Cerebellar cortex (tissue), 1 donor: ENCODE measurements at regions not wholly inside any gene's neighbourhood (a gene's known extent, or its start where the extent isn't known, plus 50 kb on each side); places are given as distances from the start of the nearest gene placed in this dataset.
"Not testable (repeated sequence)": the region's sequence is repeated elsewhere in the genome, so short reads cannot be mapped to it uniquely, and the experiment has no call there.

Experiments
- DNase-seq: peaks from one replicate; pipeline ENCODE4 v3.0.0-alpha.2; 2015; ENCODE audit warnings: low spot score

DNA sequence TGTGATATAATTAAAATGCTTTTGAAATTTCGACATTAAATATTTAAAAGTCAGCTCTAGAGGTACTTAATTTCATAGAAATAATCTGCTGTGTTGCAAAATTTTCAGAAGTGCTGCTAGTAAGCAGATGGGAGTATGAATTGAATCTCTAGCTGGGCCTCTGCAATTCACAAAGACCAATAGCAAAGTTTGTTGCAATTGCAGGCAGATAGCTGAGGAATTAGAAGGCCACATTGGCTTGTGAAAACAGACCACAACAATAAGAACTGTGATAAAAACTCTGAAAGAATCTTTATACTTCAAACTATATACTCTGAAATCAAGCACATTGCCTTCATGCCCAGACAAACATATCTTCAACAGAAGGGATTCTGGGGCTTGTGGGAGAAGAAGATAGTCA, 636.3 kb upstream of the SOX9 start:
- DNase-seq = no peak

DNA sequence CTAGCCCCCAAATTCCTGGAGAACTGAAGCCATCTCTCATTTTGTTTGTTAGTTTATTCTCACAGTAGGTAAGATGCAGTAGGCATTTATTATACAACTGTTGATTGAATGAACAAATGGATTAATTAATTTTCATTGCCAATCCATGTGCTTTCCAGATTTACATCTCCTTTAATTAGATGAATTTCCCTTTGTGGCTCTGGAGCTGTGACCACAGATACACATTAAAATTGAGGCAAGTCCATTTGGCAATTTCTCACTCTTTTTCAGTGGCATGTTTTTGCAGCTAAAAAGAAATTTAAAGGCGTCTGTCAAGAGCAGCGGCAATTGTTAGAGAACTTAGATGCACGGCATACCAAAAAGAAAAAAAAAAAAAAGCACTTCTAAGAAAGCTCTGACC, 635.4 kb upstream of the SOX9 start:
- DNase-seq = no peak

DNA sequence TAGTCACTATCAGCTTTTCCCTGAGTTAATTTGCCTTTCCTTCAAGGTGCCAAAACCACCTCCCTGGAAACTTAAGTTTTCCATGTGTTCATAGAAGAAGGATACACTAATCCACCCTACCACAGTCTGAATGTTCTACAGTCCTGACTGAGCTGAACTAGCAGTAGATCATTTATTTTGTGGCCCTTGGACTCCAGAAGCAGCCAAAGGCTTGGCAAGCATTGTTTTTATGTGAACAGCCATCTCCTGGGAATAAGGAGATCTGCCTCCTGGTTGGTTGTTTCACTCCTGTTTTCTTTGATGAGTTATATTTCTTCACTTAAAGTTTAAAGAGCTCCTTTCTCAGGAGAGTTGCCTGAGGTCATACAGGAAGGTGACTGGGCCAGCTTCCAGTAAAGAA, 634.6 kb upstream of the SOX9 start:
- no peak for DNase-seq

DNA sequence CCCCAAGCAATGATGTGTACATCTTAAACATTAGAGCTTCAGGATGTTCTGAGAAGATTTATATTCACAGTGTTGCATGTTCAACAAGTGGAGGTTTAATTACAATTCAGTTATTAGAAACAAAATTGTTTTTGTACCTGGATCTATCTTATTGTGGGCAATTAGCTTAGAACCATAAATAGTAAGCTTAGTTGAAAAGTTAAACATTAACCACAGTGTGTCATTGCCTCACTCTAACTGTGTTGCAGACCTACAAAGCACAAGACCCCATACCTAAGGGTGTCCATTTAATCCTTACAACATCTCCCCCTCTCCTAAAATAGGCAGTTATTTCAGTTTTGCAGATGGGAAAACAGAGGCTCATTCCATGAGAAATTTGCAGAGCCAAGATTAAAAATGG, 632.0 kb upstream of the SOX9 start:
- no peak for DNase-seq

DNA sequence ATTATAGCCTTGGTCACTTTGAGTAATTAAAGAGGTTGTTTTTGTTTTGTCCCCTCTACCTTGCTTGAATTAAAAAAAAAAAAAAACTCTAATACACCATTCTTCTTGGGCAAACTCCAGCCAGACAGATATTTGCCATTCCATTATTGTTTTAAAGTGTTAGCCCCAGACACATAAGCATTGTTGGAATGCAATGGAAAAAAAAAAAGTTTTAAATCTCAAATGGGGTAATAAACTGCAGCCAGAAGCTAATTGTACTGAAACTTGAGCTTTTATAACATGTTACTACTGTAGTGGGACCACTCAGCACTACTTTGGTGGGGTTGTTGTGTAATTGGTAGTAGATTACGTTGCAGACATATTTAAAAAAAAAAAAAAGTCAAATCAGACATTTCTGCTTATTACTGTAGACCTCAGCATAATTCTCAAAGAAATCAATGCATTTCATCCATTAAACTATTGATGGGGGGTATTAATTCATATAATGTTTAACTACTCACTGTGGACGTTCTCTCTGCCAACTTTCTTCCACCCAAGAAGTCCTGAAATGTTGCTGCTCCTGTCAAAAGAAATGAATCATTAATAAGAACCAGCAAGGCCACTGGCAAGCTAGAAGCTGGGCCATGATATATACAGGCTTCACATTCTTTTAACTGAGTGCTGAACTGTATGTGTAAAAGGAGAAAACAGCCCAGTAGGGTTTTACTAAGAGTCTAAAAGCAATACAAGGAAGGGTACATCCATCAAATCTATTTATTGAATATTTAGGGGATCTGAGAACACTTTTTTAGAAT, 626.6 kb upstream of the SOX9 start:
- DNase-seq = no peak

DNA sequence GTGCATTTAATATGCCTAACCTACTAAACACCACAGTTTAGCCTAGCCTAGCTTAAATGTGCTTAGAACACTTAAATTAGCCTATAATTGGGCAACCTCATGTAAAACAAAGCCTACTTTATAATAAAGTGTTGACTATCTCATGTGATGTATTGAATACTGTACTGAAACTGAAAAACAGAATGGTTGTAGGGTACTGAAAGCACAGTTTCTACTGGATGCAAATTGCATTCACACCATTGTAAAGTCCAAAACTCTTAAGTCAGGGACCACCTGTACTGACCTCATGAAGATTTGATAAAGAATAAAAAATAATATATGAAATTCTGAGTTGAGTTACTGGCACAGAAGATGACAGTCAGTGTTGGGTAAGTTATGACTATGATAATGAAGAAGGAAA, 625.4 kb upstream of the SOX9 start:
- DNase-seq = no peak

DNA sequence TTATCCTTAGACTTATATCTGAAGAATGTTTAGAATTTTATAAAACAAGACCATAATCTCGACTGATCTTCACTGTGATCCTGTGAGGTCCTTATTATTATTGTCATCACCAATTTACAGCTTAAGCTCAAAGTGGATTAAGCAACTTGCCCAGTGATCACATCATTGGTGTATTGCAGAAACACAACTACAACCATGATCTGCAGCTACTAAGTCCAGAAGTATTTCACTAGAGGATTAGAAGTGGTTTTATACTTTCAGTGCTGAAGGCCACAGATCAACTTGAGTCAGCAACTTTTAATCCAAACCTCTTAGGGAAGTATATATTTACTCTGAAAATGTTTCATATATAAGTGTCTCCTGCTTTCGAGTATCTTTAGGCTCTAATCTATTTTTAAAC, 624.3 kb upstream of the SOX9 start:
- no peak for DNase-seq

DNA sequence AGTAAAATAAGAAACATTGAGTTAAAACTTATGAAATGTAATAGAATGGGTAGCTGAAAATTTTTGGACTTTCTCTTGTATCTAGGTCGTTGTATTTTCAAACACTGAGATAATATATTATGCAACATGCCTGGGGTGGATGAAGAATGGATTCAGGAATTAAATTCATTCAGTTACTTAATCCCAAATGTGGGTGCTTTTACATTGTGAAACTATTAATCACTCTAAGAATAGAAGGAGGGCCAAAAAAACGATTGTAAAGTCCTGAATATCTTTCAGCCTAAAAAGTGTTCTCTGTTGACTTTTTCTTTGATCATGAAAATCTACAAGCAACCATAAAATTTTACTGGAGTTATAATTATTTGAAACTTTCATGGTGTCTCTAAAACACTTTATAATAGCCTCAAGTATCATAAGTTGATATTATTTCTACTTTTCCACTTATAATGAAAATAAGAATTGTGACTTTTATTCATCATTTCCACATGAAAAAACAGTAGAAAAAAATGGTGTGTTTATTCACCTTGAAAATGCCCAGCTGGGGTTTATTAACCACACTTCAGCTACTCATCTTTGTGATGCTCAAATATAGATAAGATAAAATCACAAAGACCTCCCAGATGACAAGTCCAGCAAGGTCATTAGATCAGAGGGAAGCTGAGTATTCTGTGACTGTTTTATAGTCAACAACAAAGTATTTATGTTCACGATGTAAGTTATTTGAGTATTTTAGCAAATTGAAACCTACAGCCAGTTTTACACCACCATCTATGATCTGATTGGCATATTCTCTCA, 619.9 kb upstream of the SOX9 start:
- no peak for DNase-seq

DNA sequence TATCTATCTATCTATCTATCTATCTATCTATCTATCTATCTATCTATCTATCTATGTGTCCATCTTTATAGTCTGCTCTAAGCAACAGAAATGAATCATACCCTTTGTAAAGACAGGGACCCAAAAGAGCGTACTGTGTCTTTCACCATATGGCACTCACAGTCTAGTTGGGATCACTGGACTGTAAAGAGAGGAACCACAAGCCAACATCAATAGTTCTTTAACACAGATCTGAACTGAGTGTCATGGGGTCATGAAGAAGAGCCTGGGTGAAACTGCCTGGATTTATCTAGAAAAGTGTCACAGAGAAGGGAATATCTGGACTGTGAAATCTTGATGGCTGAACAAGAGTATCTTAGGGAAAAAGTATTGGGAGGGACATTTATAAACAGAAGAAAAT, 619.1 kb upstream of the SOX9 start:
- no peak for DNase-seq

DNA sequence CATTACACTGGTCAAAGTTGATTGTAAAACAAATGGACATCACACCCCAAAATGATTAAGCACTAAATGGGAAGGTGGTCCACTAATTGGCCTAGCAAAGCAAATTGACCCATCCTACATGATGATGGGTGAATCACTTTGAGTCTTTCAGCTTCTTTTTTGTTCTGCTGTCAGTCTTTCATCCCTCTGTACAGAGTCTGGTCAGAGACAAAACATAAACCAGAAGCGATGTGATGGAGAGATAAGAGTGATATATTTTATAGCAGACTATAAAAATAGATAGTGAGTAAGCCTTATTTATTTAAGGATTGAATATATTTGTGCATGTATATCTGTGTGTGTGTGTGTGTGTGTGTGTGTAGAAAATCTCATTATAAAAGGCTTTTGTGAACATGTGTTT, 618.4 kb upstream of the SOX9 start:
- DNase-seq = no peak

DNA sequence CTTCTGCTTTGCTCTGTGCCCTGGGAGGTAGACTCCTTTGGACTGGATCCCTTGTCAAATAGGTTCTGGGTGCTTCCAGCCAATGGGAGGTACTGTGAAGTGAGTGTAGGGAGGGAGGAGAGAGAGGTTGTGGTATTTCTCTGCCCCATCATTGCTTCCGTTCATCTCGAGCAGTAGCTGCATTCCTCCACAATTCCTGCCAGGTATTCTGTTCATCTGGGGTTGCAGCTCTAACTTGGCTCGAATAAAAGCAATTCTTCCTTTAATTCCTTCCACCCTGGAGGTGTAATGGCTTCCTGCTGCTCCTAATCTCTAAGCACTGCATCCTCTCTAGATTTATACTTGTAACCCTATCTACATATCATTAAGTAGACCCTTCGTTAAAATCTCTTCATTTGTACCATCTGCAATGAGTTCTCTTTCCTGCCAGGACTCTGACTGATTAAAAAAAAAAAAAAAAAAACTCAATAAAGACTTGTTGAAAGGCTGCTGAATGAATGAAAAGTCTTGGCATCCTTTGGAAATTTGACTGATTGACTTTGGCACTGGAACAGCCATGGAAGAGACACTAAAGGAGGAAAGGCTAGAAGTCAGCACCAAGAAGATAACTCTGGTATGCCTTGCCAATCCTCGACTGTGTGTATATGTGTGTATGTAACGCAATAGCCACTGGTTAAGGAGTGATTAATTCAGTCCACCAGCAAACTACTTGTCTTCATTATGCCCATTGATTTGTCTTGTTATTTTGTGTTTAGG, 616.9 kb upstream of the SOX9 start:
- no peak for DNase-seq

DNA sequence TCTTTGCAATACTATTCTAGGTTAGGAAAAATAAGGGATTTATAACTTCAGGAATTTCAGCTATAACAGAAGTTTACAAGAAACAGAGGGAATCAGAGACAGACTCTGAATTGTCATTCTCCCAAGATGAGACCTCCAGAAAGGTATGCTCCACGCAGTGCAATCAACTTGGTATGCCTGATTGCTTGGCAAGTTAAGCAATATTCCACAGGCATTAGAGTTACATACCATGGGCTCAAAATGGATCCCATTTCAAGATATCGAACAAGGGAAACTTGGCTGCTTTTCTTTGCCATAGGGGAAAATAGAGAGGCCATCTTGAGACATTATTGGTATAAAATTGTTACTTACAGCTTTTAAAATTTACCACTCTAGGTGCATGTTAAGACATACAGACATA, 615.6 kb upstream of the SOX9 start:
- DNase-seq = no peak

DNA sequence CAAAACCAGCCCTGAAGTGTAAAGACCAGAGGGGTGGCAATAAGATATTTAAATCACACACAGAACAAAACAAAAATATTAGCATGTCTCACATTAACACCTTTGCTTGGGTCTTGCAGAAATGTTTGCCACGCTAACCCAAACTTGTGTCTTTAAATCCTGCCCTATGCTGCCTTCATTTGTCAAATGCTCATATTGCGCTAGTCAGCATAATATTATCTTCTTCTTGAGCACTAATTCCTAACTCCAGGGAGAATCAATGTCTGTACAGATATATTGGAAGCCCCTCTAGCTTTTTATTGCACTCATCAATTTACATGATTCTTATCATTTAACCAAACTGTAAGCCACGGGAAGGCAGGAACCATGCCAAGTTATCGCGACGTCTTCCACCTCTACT, 614.8 kb upstream of the SOX9 start:
- DNase-seq = no peak

DNA sequence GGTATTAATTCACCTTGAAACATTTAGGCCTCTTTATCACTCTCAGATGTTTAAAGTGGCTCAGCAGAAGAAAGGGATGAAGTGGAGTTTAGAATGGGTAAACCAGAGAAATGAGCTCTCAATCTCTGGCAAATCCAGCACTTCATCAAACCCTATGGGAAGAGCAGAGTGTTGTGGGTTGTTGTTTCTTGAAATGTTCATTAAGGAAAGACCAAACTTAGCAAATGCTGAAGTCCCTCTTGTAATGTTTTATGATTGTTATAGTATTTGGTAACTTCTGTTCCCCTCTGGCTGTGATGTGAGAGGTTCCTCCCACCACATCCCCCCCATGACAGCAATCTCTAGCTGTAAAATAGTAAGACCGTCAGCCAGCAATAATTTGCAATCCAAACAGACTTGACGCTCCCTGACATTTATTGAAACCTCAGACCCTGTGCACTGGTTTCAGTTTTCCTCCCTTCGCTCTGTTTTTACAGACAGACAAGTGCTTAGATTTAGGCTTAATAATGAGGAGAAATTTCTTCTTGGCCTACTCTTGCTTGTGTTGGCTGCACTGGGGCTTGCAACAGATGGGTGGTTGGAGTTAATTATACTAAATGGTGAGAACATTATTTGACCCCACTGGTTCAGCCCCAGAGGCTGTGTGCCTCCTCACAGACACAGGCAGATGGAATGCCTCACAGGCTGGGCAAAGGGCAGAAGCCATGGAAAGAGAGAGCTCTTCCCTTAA, 609.4 kb upstream of the SOX9 start:
- no peak for DNase-seq

DNA sequence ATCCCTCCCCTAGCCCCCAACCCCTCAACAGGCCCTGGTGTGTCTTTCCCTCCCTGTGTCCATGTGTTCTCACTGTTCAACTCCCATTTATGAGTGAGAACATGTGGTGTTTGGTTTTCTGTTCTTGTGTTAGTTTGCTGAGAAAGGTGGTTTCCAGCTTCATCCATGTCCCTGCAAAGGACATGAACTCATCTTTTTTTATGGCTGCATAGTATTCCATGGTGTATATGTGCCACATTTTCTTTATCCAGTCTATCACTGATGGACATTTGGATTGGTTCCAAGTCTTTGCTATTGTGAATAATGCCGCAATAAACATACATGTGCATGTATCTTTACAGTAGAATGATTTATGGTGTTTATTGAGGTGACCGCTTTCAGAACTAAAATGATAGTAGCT, 607.1 kb upstream of the SOX9 start:
- DNase-seq = not testable (repeated sequence)

DNA sequence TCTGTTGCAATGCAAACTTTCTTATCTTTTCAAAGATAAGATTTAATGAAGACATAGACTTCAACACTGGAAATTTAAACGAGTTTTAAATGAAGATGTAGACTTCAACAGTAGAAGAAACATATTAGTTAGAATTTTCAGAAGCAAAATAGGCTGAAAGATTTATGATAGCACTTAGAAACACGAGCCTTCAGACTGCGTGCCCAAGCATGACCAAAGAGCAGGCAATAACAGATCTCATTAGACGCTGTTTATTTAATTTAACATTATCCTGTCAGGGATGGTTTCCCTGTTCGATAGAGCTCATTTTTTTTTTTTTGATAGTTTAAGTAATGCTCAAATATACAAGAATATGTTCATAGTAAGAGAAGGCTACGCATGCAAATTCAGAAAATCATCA, 604.7 kb upstream of the SOX9 start:
- DNase-seq = no peak

DNA sequence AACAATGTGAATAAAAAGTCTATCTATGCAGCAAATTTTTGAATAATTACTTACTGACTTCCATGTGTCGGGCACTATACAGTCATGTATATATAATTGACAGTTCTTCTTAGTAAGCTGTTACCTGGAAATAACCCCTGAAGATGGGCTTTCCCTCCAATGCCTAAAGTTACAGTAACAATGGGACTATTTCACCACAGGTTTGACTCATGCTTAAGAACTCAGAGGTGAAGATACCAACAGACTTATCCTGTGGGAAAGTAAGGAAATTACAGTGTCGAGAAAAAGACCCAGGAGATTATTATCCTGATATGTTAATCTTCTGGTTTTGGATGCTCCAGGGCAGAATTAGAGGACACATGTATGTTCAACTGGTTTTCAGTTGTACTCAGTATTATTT, 601.5 kb upstream of the SOX9 start:
- no peak for DNase-seq

DNA sequence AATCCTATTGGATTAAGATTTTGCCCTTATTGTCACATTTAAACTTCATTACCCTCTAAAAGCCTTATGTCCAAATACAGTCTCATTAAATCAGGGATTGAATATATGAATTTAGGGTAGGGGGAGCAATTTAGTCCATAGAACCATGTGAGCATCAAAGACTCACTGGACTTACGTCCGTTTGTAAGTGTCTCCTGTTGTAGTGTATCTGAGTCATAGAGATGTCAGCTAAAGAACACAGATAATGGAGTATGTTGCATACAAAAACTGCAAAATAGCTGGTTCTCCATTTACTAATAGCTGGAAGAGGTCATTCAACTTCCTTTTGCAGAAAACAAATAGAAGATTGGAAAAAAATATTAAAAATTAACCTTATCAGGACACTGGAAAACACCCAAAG, 599.1 kb upstream of the SOX9 start:
- DNase-seq = no peak

DNA sequence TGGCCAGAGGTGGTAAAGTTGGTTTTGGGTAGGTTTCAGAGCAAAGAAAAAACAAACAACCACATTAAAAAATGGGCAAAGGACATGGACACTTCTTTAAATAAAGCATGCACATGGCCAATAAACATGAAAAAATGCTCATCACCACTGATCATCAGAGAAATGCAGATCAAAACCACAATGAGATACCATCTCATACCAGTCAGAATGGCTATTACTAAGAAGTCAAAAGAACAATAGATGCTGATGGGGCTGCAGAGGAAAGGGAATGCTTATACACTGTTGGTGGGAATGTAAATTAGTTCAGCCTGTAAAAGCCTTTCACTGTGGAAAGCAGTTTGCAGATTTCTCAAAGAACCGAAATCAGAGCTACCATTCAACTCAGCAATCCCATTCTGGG, 598.4 kb upstream of the SOX9 start:
- no peak for DNase-seq

DNA sequence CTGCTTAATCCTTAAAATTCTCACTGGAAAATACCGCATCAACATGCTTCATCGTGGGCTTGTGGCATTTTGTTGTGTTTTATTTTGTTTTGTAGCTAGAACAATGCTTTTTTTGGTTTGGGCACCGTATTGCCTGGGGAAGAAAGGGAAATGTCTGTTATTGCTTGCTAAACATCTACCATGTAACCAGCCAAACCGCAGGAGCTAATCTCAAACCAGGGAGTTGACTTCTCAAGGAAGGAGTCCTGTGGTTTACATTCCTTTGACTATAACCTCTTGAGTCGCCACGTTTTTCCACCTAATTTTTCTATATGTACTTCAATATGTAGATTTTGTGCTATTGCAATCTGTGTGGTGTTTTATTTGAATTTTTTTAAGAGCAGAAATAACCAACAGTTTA, 593.5 kb upstream of the SOX9 start:
- DNase-seq = no peak

DNA sequence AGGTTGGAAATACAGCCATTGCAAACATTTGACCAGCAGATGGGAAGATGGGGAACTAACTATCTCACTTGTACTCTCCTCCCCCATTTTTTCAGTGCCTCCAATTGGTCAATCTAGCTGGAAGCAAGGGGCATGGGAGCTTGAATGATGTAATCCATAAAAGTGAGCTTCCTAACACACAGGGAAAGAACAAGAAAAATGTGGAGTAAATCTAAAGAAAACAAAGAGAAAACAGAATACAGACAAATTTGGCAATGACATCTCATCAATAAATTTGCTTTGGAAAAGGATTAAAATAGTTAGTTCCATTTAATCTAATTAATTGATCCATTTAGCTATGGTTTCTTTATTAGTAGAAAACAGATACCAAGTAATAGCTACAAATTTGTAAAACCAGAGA, 592.6 kb upstream of the SOX9 start:
- DNase-seq = no peak

DNA sequence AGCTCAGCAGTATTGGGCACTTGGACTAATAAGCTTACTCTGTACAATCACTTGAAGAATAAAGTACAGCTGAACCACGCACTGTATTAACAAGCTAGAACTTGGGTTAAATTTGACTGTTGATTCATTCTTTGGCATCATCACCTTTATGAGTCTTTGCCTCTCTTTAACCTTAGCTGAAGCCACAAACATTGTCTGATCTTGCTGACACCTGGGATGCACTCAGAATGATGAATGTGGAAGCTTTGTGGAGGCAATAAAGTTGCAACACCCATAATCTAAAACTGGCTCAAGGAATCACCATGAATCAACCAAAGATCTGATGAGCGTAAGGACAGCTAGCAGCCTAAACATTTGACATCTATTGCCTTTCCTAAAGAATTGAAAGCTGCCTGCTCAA, 590.6 kb upstream of the SOX9 start:
- DNase-seq = no peak
